NCI-H1092 treated with DMSO at 0.1 percent for 48 hours (cell line): ENCODE measurements at regions not wholly inside any gene's neighbourhood (a gene's known extent, or its start where the extent isn't known, plus 50 kb on each side); places are given as distances from the start of the nearest gene placed in this dataset.

ENCODE experiments used
- DNase-seq: peaks from one replicate; lab custom pipeline; 2025; lab: John Stamatoyannopoulos, UW

DNA sequence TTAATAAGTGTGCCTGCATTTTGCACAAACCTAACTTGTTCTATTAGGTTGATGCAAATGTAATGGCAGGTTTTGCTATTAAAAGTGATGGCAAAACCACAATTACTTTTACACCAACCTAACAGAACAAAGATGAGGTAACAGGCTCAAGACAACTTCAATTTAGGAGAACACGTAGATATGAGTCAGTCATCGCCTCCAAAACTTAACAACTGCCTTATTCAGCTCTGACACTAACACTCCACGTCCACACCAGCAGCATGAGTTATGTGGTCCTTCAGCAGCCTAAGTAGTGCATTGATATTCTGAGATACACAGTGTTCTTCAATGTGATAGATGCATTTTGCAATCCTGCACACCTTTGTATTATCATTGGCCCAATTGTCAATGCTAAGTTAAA lies 1175.1 kb upstream of the ACVR2A start:
- DNase-seq = no peak

GRCh38 chr2:146666340-146666739 lies 1178.5 kb upstream of the ACVR2A start:
- no peak for DNase-seq

GRCh38 chr2:146665800-146666199 lies 1179.0 kb upstream of the ACVR2A start:
- no peak for DNase-seq

DNA sequence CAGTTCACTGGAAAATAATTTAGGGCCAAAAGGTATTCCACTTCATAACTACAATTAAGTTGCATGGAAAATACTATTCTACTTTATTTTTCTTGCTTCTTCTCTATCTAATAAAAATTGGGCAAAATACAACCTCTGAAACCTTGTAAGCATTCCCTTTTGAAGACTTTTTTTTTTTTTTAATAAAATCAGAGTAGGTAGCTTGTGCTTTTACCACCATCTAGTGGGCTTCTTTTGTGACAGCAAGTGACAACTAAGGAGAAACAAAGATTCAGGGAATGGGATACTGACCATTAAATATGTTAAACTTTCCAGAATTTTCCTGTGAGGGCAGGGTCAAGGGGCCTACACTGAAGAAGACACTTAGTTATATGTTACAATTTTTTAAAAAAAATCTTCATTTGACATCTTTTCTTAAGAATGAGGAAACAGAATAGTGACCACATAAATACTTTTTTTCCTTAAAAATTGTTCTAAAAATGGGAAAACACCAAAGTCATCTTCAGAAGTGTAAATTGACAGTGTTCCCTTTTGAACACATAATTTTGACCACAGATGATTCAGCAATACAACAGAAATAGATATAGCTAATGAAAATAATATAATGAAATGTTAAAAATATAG lies 1183.2 kb upstream of the ACVR2A start:
- peak; percentile 33 for DNase-seq

DNA sequence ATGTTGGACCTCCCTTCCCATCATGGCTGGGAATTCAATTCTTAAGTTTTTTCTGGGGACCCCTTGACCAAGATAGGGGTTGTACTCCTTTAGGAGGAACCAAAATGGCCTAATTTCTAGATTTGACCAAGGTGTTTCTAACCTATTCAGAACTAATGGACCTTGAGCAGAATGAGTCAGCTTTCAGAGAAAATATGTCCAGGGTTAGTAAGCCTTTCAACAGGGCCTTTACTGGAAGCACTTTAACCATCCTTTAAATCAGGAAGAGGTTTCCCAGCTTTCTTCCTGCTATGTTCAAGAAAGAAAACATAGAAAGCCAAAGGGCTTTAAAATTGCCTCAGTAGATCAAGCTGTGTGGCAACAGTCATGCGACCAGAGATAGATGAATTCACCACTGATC lies 1184.9 kb upstream of the ACVR2A start:
- no peak for DNase-seq

GRCh38 chr2:146652311-146652710 lies 1192.5 kb upstream of the ACVR2A start:
- DNase-seq = no peak

DNA sequence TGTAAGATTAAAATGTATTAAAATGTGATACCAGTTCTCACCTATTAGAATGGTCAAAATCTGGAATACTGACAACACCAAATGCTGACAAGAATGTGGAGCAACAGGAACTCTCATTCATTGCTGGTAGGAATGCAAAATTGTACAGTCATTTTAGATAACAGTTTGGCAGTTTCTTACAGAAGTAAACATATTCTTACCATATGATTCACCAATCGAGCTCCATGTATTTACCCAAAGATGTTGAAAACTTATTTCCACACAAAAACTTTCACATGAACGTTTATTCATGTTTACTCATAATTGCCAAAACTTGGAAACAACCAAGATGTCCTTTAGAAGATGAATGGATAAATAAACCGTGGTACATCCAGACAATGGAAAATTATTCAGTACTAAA lies 1193.5 kb upstream of the ACVR2A start:
- DNase-seq = no peak

DNA sequence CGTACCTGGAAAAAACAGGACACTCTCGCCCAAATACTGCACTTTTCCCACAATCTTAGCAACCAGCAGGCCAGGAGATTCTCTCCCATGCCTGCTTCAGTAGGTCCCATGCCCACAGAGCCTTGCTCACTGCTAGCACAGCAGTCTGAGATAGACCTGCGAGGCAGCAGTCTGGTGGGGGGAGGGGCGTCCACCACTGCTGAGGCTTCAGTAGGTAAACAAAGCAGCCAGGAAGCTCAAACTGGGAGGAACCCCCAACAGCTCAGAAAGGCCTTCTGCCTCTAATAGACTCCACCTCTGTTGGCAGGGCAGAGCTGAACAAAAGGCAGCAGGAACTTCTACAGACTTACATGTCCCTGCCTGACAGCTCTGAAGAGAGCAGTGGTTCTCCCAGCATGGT lies 1202.8 kb upstream of the ACVR2A start:
- DNase-seq = no peak

- no peak for DNase-seq
Measured at GRCh38 chr2:146634230-146635097, 1210.4 kb upstream of the ACVR2A start.

- DNase-seq = no peak
Measured at GRCh38 chr2:146633159-146633558, 1211.7 kb upstream of the ACVR2A start.

DNA sequence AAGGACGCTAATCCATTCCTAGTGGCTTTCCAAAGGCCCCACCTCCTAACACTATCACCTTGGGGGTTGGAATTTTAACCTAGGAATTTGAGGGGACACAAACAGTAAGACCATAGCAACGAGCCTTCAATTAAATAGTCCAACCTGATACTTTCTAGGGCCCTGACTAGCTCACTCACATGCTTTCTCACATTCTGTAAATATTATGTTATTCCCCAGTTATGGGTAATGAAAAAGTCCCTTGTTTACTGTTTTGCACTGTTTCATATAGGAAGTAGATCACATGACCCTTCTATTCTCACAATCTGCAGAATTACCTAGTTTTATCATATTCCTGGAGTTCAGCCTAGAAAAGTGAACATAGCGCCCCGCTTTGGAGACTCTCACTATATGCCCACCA lies 1212.1 kb upstream of the ACVR2A start:
- DNase-seq = no peak

DNA sequence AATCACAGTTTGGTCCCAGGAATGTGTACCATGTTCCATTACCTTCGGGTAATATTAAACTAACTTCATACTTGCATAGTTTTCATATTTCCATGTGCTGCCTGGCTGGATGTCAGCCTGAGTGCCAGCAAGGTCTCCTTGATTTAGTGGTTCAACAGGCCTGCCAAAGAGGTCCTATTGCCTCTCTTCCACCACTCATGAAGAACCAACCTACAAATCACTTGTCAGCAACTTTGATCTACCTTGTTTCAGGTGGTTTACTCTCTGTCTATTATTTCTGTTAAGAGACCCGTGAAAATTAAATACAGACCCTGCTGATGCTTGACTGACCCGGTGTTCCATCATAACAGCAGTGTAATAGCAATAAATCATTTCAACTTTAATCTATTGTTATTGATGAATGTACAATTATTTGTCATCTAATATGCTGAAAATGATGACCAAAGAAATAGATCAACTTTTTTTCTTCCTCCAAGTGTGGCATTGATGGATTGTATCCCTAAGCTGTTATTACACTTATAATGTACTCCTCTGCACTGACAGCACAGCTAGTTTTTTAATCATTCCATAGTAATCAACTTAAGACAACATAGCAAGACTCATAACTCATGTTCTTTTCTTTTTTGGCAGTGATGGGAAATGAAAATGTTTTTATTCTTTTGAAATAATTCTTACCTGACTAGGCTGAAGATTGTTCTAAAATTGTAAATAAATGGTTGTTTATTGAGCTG lies 1220.2 kb upstream of the ACVR2A start:
- no peak for DNase-seq

GRCh38 chr2:146623771-146624170 lies 1221.1 kb upstream of the ACVR2A start:
- DNase-seq = no peak

DNA sequence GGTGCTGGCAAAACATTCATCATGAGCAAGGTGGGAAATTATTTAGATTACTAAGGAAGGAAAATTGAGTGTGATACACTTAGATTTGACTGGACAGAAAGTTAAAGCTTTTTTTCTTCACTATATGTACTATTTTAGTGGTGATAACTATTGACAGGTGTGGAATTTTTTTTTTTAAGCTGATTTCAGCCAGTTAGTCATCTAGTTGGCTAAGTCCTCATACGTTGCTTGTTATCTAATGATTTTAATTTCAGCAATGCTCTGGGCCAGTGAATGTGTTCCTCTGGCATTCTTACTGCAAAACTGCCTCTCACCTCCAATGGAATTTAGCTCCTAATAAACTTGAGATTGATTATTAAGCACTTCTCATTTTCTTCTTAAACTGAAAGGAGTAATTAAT lies 1223.2 kb upstream of the ACVR2A start:
- no peak for DNase-seq

GRCh38 chr2:146615778-146616177 lies 1229.1 kb upstream of the ACVR2A start:
- no peak for DNase-seq

- no peak for DNase-seq
Measured at GRCh38 chr2:146608490-146608889, 1236.3 kb upstream of the ACVR2A start.

GRCh38 chr2:146604521-146604920 lies 1240.3 kb upstream of the ACVR2A start:
- DNase-seq = no peak

DNA sequence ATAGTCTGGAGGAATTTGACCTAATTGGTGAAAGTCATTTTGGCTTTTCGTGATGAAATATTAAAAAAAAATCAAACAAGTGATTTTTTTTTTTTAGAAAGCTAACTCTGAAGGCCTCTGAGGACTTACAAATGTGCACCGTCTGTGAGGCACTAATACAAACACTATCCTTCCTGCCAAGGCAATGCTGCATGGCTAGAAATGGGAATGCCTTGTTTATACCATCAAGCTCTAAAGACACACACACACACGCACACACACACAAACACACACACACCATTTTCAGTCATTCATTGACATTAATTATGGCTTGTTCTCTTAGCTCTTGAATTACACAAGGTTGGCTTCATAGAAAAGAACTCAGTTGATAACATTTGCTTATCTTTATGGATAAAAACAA lies 1242.0 kb upstream of the ACVR2A start:
- DNase-seq = no peak

DNA sequence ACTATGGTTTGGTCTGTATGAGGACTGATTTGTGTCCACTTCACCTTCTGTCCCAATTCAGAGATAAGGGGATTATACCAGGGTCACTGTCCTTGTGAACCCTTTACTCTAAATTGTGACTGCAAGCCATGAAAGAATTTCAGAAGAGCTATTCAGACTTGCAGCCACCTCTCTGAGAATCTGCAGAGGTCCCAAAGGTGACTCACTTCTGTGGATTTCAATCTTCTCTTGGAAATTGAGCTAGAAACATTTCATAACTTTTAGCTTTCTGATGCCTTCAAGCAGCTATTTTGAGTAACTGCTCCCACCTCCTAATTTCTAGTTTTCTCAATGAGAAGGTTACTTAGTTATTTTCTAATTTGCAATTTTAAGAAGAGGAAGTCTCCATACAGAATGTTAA lies 1242.4 kb upstream of the ACVR2A start:
- DNase-seq = no peak

- no peak for DNase-seq
Measured at GRCh38 chr2:146598791-146599190, 1246.0 kb upstream of the ACVR2A start.

DNA sequence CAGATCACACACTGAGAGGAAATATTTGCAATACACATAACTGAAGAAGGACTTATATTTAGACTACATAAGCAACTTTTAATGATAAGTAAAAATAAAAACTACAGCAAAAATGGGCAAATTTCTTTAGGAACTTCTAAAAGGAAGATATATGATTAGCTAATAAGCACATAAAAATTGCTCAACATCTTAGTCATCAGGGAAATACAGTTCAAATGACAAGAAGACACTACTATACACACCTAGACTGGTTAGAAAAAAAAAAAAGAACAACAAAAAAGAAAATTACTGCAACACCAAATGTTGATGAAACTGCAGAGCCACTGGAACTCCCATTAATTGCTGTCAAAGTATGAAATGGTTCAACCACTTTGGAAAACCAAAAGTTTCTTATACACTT lies 1247.5 kb upstream of the ACVR2A start:
- DNase-seq = no peak

DNA sequence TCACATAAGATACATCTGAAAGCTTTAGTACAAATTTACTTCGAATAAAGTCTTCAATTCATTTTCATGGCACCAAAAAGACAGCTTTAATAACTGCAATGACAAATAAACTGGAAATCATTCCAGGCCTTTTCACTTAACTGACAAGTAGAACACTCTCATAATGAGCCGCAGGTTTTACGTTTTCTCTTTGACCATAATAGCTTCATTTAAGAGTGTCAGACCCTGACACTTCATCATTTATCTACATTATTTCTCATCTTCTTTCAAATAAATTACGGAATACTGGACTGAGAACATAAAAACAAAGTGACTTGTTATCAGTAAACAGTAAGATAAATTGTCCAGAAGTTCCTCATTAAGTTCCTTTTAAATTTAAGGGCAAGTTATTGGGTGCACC lies 1252.9 kb upstream of the ACVR2A start:
- no peak for DNase-seq

- no peak for DNase-seq
Measured at GRCh38 chr2:146587291-146587713, 1257.5 kb upstream of the ACVR2A start.
